Neural crest cell (in vitro differentiated cells): ENCODE measurements at regions not wholly inside any gene's neighbourhood (a gene's known extent, or its start where the extent isn't known, plus 50 kb on each side); places are given as distances from the start of the nearest gene placed in this dataset.

Experiments used
- DNase-seq: peaks from one replicate; pipeline ENCODE4 v3.0.0; 2021; ENCODE audit warnings: low read depth, mixed read lengths, low spot score
- H3K27ac Mint-ChIP-seq: one replicate; pipeline ENCODE4 v1.8.0; 2021; ENCODE audit warnings: mild to moderate bottlenecking, mixed read lengths; ENCODE audit not compliant: unreplicated experiment
- H3K27me3 Mint-ChIP-seq: 2 replicates; pipeline ENCODE4 v1.8.0; 2021; ENCODE audit warnings: low read depth, mild to moderate bottlenecking, mixed read lengths
- H3K36me3 Mint-ChIP-seq: 2 replicates; pipeline ENCODE4 v1.8.0; 2021; ENCODE audit warnings: low read depth, mild to moderate bottlenecking, mixed read lengths
- H3K4me1 Mint-ChIP-seq: 2 replicates; pipeline ENCODE4 v1.8.0; 2021; ENCODE audit warnings: mixed read lengths
- H3K4me3 Mint-ChIP-seq: one replicate; pipeline ENCODE4 v1.8.0; 2021; ENCODE audit warnings: mild to moderate bottlenecking, mixed read lengths
- H3K9me3 Mint-ChIP-seq: 2 replicates; pipeline ENCODE4 v1.8.0; 2021; ENCODE audit warnings: mixed read lengths
- TF ChIP-seq, protein P1 (sequence below): fragments of 200-600 bp; sonication (generic); conservative IDR thresholded peaks from 2 replicates; pipeline ENCODE4 v1.5.0; 2021; ENCODE audit warnings: antibody characterized with exemption, mild to moderate bottlenecking

DNA sequence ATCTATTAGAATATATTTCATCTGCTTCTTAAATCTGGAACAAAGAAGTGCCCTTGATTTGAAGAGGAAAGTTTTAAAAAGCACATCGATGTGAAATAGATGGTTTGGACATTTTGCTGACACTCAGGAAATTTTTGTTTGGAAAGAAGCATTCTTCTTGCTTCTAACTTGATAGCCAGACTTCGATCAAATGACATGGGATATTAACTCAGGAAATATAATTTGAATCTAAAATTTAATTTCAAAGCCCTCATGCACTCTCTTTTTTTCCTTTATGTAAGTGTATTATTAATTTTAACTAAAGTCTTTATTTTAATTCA is 761.2 kb downstream of the VGLL3 start:
- TF ChIP-seq, protein P1, sequence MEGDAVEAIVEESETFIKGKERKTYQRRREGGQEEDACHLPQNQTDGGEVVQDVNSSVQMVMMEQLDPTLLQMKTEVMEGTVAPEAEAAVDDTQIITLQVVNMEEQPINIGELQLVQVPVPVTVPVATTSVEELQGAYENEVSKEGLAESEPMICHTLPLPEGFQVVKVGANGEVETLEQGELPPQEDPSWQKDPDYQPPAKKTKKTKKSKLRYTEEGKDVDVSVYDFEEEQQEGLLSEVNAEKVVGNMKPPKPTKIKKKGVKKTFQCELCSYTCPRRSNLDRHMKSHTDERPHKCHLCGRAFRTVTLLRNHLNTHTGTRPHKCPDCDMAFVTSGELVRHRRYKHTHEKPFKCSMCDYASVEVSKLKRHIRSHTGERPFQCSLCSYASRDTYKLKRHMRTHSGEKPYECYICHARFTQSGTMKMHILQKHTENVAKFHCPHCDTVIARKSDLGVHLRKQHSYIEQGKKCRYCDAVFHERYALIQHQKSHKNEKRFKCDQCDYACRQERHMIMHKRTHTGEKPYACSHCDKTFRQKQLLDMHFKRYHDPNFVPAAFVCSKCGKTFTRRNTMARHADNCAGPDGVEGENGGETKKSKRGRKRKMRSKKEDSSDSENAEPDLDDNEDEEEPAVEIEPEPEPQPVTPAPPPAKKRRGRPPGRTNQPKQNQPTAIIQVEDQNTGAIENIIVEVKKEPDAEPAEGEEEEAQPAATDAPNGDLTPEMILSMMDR = no peak
- Mint-ChIP-seq H3K36me3 (no peaks in the 10 kb centered on the region), H3K27me3 (no peaks in the 10 kb centered on the region), H3K27ac (no peak overlapping the region), H3K9me3 (no peaks in the 10 kb centered on the region), H3K4me1 (peaks cover 5% of the 10 kb centered on the region), H3K4me3 (no peak overlapping the region)
- DNase-seq = no peak

DNA sequence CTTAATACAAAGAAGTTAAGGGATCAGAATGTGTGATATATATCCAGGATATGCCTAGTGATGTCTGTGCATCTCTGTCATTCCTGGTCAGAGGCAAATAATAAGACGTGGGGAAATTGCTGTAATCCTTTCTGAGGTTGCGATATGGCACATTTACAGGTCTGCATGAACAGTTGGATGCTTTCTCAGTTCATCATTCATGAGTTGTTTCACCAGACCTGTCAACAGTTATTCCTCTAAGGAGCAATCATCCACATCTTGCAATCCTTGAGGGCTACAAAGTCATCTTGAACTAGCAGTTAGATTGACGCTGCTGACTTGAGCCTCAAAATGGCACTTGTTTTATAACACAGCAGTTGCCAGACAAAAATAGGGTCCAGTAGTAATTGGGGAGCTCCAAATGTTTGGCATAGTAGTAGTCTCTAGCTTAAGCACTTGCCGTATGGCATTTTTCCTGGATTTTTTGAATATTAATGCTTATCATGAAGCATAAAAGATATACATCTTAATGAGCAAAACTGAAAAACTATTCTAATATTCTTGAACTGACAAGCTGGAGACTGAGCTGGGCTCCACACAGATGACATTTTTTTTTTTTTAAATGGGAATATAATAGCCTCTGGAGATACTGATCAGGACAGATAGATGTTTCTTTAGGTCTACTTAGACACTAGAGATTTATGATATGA is 761.7 kb downstream of the VGLL3 start:
- Mint-ChIP-seq H3K27me3 (no peaks in the 10 kb centered on the region), H3K4me1 (peaks cover 5% of the 10 kb centered on the region)

DNA sequence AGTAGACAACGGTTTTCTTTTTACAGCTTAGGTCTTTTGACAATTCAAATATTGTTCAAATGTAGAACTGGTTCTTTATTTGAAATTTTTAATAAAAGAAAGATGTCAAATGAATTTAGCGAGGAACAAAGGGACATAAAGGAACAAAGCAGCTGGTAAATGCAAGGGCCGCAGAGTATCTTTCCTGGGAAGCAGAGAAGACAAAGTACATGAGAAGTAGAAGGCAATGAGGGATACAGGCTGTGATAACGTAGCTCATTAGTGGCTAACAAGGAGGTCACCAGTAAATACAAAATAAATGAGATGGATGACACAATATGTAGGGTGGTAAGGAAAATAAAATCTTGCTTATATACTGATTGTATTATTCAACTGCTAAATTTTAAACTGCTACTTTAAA is 762.8 kb downstream of the VGLL3 start:
- no peak for DNase-seq
- no peaks in the 10 kb centered on the region for H3K36me3 Mint-ChIP-seq
- no peaks in the 10 kb centered on the region for H3K27me3 Mint-ChIP-seq
- peak overlapping the region; percentile 8 for H3K27ac Mint-ChIP-seq
- H3K4me1 Mint-ChIP-seq = peaks cover 5% of the 10 kb centered on the region
- TF ChIP-seq, protein P1 = no peak
- no peak overlapping the region for H3K4me3 Mint-ChIP-seq
- no peaks in the 10 kb centered on the region for H3K9me3 Mint-ChIP-seq

More for the DNA sequence above, 761.7 kb downstream of the VGLL3 start:
- TF ChIP-seq, protein P1 = no peak
- H3K4me3 Mint-ChIP-seq = no peak overlapping the region
- no peak for DNase-seq
- H3K27ac Mint-ChIP-seq = no peak overlapping the region
- no peaks in the 10 kb centered on the region for H3K9me3 Mint-ChIP-seq
- H3K36me3 Mint-ChIP-seq = no peaks in the 10 kb centered on the region

DNA sequence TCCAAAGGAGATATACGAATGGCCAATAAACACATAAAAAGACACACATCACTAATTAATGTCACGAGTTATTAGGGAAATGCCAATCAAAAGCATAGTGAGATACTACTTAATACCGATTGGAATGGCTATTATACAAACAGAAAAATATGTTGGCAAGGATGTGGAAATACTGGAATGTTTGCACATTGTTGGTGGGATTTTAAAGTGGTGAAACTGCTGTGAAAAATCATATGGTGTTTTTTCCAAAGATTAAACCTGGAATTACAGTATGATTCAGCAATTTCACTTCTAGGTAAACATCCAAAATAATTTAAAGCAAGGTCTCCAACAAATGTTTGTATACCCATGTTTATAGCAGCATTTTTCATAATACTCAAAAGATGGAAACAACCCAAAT is 765.5 kb downstream of the VGLL3 start:
- H3K4me1 Mint-ChIP-seq = peaks cover 5% of the 10 kb centered on the region
- H3K36me3 Mint-ChIP-seq = no peaks in the 10 kb centered on the region
- no peak overlapping the region for H3K4me3 Mint-ChIP-seq
- no peaks in the 10 kb centered on the region for H3K27me3 Mint-ChIP-seq
- DNase-seq = no peak
- H3K27ac Mint-ChIP-seq = no peak overlapping the region
- TF ChIP-seq, protein P1 = no peak
- peaks cover 9% of the 10 kb centered on the region for H3K9me3 Mint-ChIP-seq

DNA sequence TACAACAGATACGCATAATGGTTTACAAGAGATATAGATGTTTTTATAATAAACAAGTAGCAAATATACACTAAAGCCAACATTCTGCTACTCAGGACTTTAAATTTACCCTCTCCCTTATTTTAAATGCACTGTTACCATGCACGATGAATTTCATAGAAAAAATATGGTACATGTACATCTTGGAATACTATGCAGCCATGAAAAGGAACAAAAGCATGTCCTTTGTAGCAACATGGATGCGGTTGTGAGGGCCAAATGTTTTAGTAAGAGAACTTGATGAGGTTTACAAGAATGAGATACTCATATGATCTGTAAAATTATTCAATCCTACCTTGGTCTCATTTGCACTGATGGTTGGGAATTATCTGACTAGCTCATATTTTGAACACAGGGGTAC is 769.3 kb downstream of the VGLL3 start:
- Mint-ChIP-seq H3K9me3 (peaks cover 15% of the 10 kb centered on the region), H3K27me3 (no peaks in the 10 kb centered on the region), H3K36me3 (no peaks in the 10 kb centered on the region), H3K4me1 (no peaks in the 10 kb centered on the region), H3K27ac (no peak overlapping the region), H3K4me3 (no peak overlapping the region)
- TF ChIP-seq, protein P1 = no peak
- DNase-seq = no peak
